Lung (tissue), 11 donors: ENCODE measurements at regions not wholly inside any gene's neighbourhood (a gene's known extent, or its start where the extent isn't known, plus 50 kb on each side); places are given as distances from the start of the nearest gene placed in this dataset.
"Not testable (repeated sequence)": the region's sequence is repeated elsewhere in the genome, so short reads cannot be mapped to it uniquely, and the experiment has no call there.

Source experiments
- ATAC-seq: fragments of 200-7000 bp; cut with Tn5 transposase; one replicate; pipeline ENCODE4 v1.9.1; 2020; ENCODE audit warnings: moderate number of reproducible peaks; ENCODE audit not compliant: insufficient read depth, low FRiP score
- DNase-seq, 3 donors: peaks; one replicate each; pipeline ENCODE4 v3.0.0-alpha.2; 2013 to 2017
- H3K27ac ChIP-seq, 2 donors: one replicate each; pipeline ENCODE4 v1.5.1; 2013; ENCODE audit warnings: mild to moderate bottlenecking in 2 of 2, moderate library complexity in 2 of 2, control low read depth in 1 of 2, inconsistent platforms in 1 of 2, low read depth in 1 of 2, low read length in 1 of 2
- H3K27me3 ChIP-seq, 3 donors: one replicate each; pipeline ENCODE4 v1.5.1; 2013; ENCODE audit warnings: low read length in 2 of 3; ENCODE audit not compliant: control insufficient read depth in 3 of 3, insufficient read depth in 3 of 3
- H3K36me3 ChIP-seq, 4 donors: one replicate each; pipeline ENCODE4 v1.5.1; 2013; ENCODE audit warnings: low read length in 4 of 4, mild to moderate bottlenecking in 1 of 4, moderate library complexity in 1 of 4; ENCODE audit not compliant: control insufficient read depth in 4 of 4, insufficient read depth in 4 of 4
- H3K4me1 ChIP-seq, 5 donors: one replicate each; pipeline ENCODE4 v1.5.1; 2013; ENCODE audit warnings: low read length in 5 of 5, mild to moderate bottlenecking in 2 of 5, moderate library complexity in 1 of 5; ENCODE audit not compliant: control insufficient read depth in 5 of 5, insufficient read depth in 5 of 5
- H3K4me3 ChIP-seq: one replicate; pipeline ENCODE4 v1.5.1; 2013; ENCODE audit warnings: mild to moderate bottlenecking, control low read depth, moderate library complexity
- H3K9ac ChIP-seq, 2 donors: one replicate each; pipeline ENCODE4 v1.5.1; 2013; ENCODE audit warnings: low read length in 2 of 2, control low read depth in 1 of 2; ENCODE audit not compliant: insufficient read depth in 1 of 2
- H3K9me3 ChIP-seq, 4 donors: one replicate each; pipeline ENCODE4 v1.5.1; 2013; ENCODE audit warnings: low read length in 3 of 4, mild to moderate bottlenecking in 1 of 4, moderate library complexity in 1 of 4; ENCODE audit not compliant: control insufficient read depth in 4 of 4, insufficient read depth in 3 of 4
- whole genome bisulfite sequencing, 2 donors: extraction: QIAGEN DNeasy Blood & Tissue Kit; methylation state at CpG; one replicate each; pipeline ENCODE4 v1.1.7; 2013; 5-methylcytosine and 5-hydroxymethylcytosine counted together
- TF ChIP-seq, protein P1 (sequence below): IDR thresholded peaks from 2 replicates; pipeline ENCODE4 v1.5.1; 2012; ENCODE audit warnings: mild to moderate bottlenecking; ENCODE audit errors: control extremely low read depth, extremely low read depth
- donor health status: control.
- donor health status: control.
- donor health status: Bipolar disorder and iron deficiency.
- donor health status: healthy.
- donor health status: DM: yes; HTN: yes; CAD: no.

DNA sequence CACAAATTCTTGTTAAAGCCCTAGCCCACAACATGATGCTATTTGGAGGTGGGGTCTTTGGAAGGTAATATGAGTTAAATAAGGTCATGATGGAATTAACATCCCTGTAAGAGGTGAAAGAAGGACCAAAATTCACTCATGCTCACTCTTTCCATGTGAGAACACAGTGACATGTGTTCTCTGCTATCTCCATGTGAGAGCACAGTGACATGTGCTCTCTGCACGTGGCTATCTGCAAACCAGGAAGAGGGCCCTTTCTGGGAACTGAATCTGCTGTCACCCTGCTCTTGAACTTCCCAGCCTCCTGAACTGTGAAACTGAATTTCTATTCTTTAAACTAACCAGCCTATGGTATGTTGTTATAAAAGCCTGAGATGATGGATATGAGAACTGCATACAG, 1159.4 kb upstream of the ADGRB3 start:
- no peak overlapping the region for H3K4me3 ChIP-seq
- H3K27me3 ChIP-seq = no peaks in the 10 kb centered on the region
- TF ChIP-seq, protein P1, sequence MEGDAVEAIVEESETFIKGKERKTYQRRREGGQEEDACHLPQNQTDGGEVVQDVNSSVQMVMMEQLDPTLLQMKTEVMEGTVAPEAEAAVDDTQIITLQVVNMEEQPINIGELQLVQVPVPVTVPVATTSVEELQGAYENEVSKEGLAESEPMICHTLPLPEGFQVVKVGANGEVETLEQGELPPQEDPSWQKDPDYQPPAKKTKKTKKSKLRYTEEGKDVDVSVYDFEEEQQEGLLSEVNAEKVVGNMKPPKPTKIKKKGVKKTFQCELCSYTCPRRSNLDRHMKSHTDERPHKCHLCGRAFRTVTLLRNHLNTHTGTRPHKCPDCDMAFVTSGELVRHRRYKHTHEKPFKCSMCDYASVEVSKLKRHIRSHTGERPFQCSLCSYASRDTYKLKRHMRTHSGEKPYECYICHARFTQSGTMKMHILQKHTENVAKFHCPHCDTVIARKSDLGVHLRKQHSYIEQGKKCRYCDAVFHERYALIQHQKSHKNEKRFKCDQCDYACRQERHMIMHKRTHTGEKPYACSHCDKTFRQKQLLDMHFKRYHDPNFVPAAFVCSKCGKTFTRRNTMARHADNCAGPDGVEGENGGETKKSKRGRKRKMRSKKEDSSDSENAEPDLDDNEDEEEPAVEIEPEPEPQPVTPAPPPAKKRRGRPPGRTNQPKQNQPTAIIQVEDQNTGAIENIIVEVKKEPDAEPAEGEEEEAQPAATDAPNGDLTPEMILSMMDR = no peak
- ATAC-seq = no peak
- H3K36me3 ChIP-seq = no peaks in the 10 kb centered on the region
- H3K9me3 ChIP-seq = no peaks in the 10 kb centered on the region
- WGBS, 2 donors = 53 to 64% methylated on average over 1 of the region's 1 CpG
- H3K27ac ChIP-seq = no peak overlapping the region
- DNase-seq = no peak
- no peaks in the 10 kb centered on the region for H3K4me1 ChIP-seq
- H3K9ac ChIP-seq = no peak overlapping the region

DNA sequence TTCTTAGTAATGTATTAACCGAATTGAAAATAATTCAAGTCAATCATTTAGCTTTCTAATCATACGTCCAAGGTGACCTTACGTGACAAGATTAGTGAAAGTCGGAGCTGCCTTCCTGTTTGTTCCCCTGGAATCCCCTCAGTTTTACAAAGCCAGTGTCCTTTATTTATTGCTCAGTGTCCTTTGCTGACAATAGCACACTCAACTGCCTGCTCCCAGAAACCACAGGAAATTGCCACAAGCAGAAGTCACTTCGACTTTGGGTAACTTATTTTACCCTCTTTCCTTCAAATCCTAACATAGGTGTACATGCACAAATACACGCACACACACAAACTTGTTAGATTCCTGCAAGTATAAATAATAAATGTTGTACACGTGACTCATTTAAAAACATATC, 1167.7 kb upstream of the ADGRB3 start:
- Histone ChIP-seq H3K4me1 (no peaks in the 10 kb centered on the region), H3K4me3 (no peak overlapping the region), H3K27ac (no peak overlapping the region), H3K9ac (no peak overlapping the region), H3K36me3 (no peaks in the 10 kb centered on the region), H3K9me3 (peaks cover 0 to 2% (median 0%) of the 10 kb centered on the region in 4 donors), H3K27me3 (no peaks in the 10 kb centered on the region)
- TF ChIP-seq, protein P1 = no peak
- no peak for DNase-seq
- no peak for ATAC-seq
- 58 to 67% methylated on average over 7 of the region's 7 CpGs for WGBS, 2 donors

- not testable (repeated sequence) for DNase-seq, H3K27ac ChIP-seq, H3K9ac ChIP-seq, H3K27me3 ChIP-seq, H3K36me3 ChIP-seq, H3K4me3 ChIP-seq, H3K4me1 ChIP-seq, ATAC-seq
- WGBS, 2 donors = 100% methylated on average over 1 of the region's 1 CpG
- peaks cover 0 to 10% (median 5%) of the 10 kb centered on the region in 4 donors for H3K9me3 ChIP-seq
Measured at GRCh38 chr6:67462725-67463124, 1172.4 kb upstream of the ADGRB3 start.

- Histone ChIP-seq H3K4me3 (no peak overlapping the region), H3K4me1 (no peaks in the 10 kb centered on the region), H3K9me3 (peaks cover 0 to 10% (median 5%) of the 10 kb centered on the region in 4 donors), H3K27me3 (no peaks in the 10 kb centered on the region), H3K9ac (no peak overlapping the region), H3K36me3 (no peaks in the 10 kb centered on the region), H3K27ac (no peak overlapping the region)
- ATAC-seq (no peak), DNase-seq (no peak)
- TF ChIP-seq, protein P1 = no peak
- 82 to 83% methylated on average over 1 of the region's 1 CpG for WGBS, 2 donors
Measured at GRCh38 chr6:67459556-67459955, 1175.5 kb upstream of the ADGRB3 start.
